ENCODE measurements at regions not wholly inside any gene's neighbourhood (a gene's known extent, or its start where the extent isn't known, plus 50 kb on each side); places are given as distances from the start of the nearest gene placed in this dataset.

GRCh38 chr21:39020751-39021477, 162.3 kb downstream of the PSMG1 start:
- TF ChIP-seq CTCF (IDR thresholded peaks at IDR 0.05; ENCODE audit: low read depth, low read length) (no peak), POLR2A (IDR thresholded peaks at IDR 0.05; ENCODE audit: extremely low read depth, insufficient read length) (no peak)
- TF ChIP-seq, protein P1, sequence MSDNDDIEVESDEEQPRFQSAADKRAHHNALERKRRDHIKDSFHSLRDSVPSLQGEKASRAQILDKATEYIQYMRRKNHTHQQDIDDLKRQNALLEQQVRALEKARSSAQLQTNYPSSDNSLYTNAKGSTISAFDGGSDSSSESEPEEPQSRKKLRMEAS (IDR thresholded peaks at IDR 0.05; ENCODE audit: low read depth, low read length), result no peak
